ENCODE measurements at regions not wholly inside any gene's neighbourhood (a gene's known extent, or its start where the extent isn't known, plus 50 kb on each side); places are given as distances from the start of the nearest gene placed in this dataset.
A peak's percentile ranks its signal among the peaks of the same experiment; 100 is the strongest.

GRCh38 chr4:54547299-54548097 is 110.3 kb upstream of the KIT start:
- DNase-seq, result peak; percentile 98

GRCh38 chr4:54548098-54548620 is 109.6 kb upstream of the KIT start:
- DNase-seq, result no peak

GRCh38 chr4:54548831-54549460 is 108.8 kb upstream of the KIT start:
- DNase-seq, result no peak

- DNase-seq, result peak; percentile 34 to 66
Measured at GRCh38 chr4:54550395-54551171, 107.2 kb upstream of the KIT start.

GRCh38 chr4:54553001-54553400 is 104.8 kb upstream of the KIT start:
- DNase-seq, result no peak

GRCh38 chr4:54554339-54554990 is 103.3 kb upstream of the KIT start:
- DNase-seq, result no peak

- DNase-seq, result no peak
Measured at GRCh38 chr4:54556051-54556450, 101.7 kb upstream of the KIT start.

GRCh38 chr4:54556587-54556986 is 101.2 kb upstream of the KIT start:
- peak in 1 of 2 experiments; percentile 40 for DNase-seq

- no peak for DNase-seq
Measured at GRCh38 chr4:54558889-54559677, 98.7 kb upstream of the KIT start.

- DNase-seq, result no peak
Measured at GRCh38 chr4:54560513-54560912, 97.2 kb upstream of the KIT start.

- no peak for DNase-seq
Measured at GRCh38 chr4:54561940-54562339, 95.8 kb upstream of the KIT start.

- DNase-seq, result peak; percentile 76 to 79
Measured at GRCh38 chr4:54566608-54567007, 91.1 kb upstream of the KIT start.

GRCh38 chr4:54567327-54567726 is 90.4 kb upstream of the KIT start:
- no peak for DNase-seq

- no peak for DNase-seq
Measured at GRCh38 chr4:54568184-54568583, 89.6 kb upstream of the KIT start.

GRCh38 chr4:54570822-54571221 is 86.9 kb upstream of the KIT start:
- no peak for DNase-seq

- no peak for DNase-seq
Measured at GRCh38 chr4:54571293-54572151, 86.2 kb upstream of the KIT start.

- DNase-seq, result no peak
Measured at GRCh38 chr4:54572152-54572542, 85.6 kb upstream of the KIT start.

- DNase-seq, result no peak
Measured at GRCh38 chr4:54574500-54574899, 83.3 kb upstream of the KIT start.

GRCh38 chr4:54575919-54576318 is 81.8 kb upstream of the KIT start:
- no peak for DNase-seq

- peak in 1 of 2 experiments; percentile 37 for DNase-seq
Measured at GRCh38 chr4:54581807-54582206, 76.0 kb upstream of the KIT start.

Measured in NCI-H526 (cell line).